ENCODE measurements at regions not wholly inside any gene's neighbourhood (a gene's known extent, or its start where the extent isn't known, plus 50 kb on each side); places are given as distances from the start of the nearest gene placed in this dataset.

DNA sequence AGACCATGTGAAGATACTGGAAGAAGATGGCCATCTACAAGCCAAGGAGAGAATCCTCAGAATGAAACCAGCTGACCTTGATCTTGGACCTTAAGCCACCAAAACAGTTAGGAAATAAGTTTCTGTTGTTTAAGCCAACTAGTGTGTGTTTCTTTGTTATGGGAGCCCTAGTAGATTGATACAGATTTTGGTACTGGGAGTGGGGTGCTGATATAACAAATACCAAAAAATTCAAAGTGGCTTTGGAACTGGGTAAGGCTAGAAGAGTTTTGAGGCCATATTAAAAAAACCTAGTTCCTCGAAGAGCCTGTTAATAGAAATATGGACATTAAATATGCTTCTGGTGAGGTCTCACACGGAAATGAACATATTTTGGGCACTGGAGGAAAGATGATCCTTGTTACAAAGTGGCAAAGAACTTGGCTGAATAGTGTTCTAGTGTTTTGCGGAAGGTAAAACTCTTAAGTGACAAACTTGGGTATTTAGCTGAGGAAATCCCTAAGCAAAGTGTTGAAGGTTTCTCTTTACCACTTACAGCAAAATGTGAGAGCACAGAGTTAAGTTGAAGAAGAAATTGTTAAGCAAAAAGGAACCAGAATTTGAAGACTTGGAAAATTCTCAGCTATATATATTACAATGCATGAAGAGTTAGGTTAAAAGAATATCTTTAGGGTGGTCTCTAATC, 55.1 kb upstream of the CD83 start:
- no peak for DNase-seq (ENCODE audit: low spot score)
- in situ Hi-C loops (cut with HindIII; ENCODE audit: low sequenced_read_pairs): no loop called here

DNA sequence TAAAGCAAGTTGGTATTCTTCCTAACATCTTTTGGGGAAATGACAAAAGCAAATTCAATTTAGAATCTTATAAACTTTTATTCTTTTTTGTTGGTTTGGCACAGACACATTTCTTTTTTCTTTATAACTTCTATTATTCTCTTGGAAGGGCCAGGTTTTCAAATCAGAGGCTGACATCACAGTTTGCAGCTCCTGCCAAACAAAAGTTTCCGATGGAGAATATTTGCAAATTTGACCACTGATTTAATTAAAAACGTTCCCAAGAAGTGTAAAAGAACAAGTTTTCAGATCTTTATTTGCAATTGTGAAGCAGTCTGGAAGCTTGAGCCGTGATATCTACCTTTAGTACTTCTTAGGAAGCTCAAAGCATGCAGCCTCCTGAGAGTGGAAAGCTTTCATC, 53.8 kb upstream of the CD83 start:
- in situ Hi-C loops (cut with HindIII; ENCODE audit: low sequenced_read_pairs): no loop called here
- DNase-seq (ENCODE audit: low spot score): no peak

DNA sequence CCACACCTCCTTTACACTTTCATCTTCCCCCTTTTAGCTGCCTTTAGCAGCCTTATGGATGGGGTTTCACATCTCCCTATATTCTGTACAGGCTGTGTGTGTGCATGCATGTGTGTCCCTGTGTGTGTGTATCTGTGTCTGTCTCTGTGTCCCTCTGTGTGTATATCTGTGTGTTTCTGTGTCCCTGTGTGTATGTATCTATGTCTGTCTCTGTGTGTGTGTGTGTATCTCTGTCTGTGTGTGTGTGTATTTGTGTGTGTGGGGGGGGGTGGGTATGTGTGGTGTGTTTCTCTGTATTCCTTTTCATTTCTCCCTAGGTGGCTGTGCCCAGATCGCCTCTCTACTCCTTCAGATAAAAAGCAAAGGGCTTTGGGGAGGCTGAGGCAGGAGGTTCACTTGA, 52.2 kb upstream of the CD83 start:
- no peak for DNase-seq (ENCODE audit: low spot score)
- in situ Hi-C loops (cut with HindIII; ENCODE audit: low sequenced_read_pairs): no loop called here

DNA sequence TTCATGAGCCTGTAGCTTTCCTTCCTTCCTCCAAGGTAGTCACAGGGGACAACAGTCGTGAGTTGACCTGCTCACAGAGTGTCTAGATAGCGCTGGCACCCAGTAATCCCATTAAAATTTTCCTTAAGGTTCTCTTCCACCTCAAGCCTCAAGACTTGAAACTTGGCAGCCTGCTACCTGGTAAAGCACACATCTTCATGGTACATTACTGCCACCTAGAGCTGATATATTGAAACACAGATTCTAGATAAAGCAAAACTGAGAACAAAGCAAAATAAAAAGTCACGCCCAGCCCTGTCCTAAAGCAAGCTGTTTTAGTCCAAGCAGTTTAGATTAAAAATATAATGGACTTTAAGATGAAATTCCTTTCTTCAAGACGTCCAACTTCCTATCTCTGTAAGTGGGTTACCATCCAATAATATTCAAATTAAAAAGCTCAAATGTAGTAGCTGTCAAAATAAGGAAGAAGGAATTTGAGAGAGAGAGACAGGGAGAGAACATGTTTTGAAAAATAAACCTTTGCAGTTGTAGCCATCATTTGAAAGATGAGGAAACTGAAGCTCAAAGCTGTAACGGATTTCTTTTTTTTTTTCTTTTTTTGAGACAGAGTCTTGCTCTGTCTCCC, 50.7 kb upstream of the CD83 start:
- DNase-seq (ENCODE audit: low spot score): peak; percentile 84
- in situ Hi-C loops (cut with HindIII; ENCODE audit: low sequenced_read_pairs): no loop called here

DNA sequence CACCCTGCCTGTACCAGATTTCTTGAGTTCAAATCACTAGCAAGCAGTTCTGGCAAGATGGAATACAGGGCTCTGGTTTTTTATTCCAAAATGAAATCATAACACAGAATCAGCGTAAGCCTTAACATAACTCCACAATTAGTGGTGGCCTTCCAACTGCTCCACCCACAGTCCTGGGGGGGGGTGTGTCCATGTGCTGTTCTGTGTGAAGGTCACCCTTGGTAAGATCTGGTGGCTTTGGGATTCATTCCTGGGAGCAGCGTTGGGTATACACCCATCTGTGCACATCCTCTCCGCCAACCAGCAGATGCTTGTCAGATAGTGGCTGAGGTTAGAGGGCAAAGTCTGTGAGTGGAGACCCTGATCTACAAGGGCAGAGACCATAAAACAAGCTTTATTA, 49.9 kb upstream of the CD83 start:
- in situ Hi-C loops (cut with HindIII; ENCODE audit: low sequenced_read_pairs): no loop called here
- no peak for DNase-seq (ENCODE audit: low spot score)
